ENCODE measurements at regions not wholly inside any gene's neighbourhood (a gene's known extent, or its start where the extent isn't known, plus 50 kb on each side); places are given as distances from the start of the nearest gene placed in this dataset.

DNA sequence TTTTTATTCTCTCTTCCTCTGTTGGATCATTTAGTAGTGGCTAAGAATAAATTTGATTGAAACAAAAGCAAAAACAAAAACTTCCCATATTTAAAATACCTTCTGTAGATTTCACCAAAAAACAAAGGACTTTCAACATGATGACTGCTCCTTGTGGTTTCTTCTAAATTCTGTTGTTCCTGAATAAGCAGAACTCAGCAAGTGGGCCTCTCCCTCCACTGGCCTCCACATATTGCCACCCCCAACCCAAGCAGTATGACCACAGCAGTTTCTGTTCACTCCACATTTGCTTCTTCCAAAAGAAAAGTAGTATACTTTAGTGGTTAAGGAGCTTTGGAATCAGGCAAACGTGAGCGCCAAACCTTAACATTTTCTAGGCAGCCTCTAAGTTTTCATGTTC, 114.7 kb downstream of the COX18 start (continued):
- no peak for TF ChIP-seq MED1 (CRISPR knock-in tag; IDR thresholded peaks at IDR 0.05; ENCODE audit: borderline replicate concordance)
- no peak for TF ChIP-seq ETV1 (tag; conservative IDR thresholded peaks at IDR 0.05; ENCODE audit: low read depth)
- no peak for TF ChIP-seq MEF2D (tag; conservative IDR thresholded peaks at IDR 0.05; ENCODE audit: low read depth)
- TF ChIP-seq ZNF75A (CRISPR knock-in tag; IDR thresholded peaks at IDR 0.05) = no peak
- TF ChIP-seq ZNF644 (tag; IDR thresholded peaks at IDR 0.05; ENCODE audit: low read depth) = no peak
- TF ChIP-seq ZNF436 (CRISPR knock-in tag; IDR thresholded peaks at IDR 0.05) = no peak
- no peak for TF ChIP-seq TRIM24 (IDR thresholded peaks at IDR 0.05)
- TF ChIP-seq, protein P1, sequence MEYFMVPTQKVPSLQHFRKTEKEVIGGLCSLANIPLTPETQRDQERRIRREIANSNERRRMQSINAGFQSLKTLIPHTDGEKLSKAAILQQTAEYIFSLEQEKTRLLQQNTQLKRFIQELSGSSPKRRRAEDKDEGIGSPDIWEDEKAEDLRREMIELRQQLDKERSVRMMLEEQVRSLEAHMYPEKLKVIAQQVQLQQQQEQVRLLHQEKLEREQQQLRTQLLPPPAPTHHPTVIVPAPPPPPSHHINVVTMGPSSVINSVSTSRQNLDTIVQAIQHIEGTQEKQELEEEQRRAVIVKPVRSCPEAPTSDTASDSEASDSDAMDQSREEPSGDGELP (CRISPR knock-in tag; IDR thresholded peaks at IDR 0.05; ENCODE audit: borderline replicate concordance) = no peak
- no peak for TF ChIP-seq ZNF740 (CRISPR knock-in tag; IDR thresholded peaks at IDR 0.05)
- TF ChIP-seq ZNF740 (tag; IDR thresholded peaks at IDR 0.05) = no peak
- no peak for TF ChIP-seq ZKSCAN3 (CRISPR knock-in tag; IDR thresholded peaks at IDR 0.05)

DNA sequence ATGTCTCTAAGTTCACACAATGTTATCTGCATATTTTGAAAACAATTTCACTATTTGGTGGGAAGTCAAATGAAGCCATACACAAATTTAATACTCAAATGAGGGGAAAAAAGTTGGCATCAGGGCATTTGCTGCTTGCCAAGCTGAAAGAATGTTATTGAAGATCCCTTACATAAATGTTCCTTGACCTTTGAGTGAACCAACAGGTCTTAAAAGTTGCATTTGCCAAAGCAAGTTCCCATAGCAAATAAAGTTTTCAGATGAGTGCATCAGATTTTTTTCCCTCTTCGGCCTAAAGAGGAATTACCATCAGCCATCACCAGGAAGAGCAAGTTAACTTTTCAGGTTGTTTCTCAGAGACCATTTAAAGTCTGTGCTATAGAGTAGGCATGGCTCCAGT, 115.9 kb downstream of the COX18 start:
- FAIRE-seq (no peak), DNase-seq (ENCODE audit: extremely low read depth in 1 of 4, low spot score in 3 of 4) (no peak), ATAC-seq (no peak)
- Histone ChIP-seq H3K9me3 (replicated peaks; ENCODE audit: control insufficient read depth, insufficient read depth, low read depth, low read length) (no peaks in the 10 kb centered on the region), H3K27ac (ENCODE audit: extremely low read depth, low read depth, low read length) (no peak overlapping the region), H3K9me1 (ENCODE audit: control insufficient read depth, insufficient read depth, low read length) (no peaks in the 10 kb centered on the region), H3K4me3 (no peak overlapping the region), H3K79me2 (ENCODE audit: control insufficient read depth, insufficient read depth, low read length) (no peaks in the 10 kb centered on the region), H3K36me3 (ENCODE audit: control insufficient read depth, insufficient read depth, low read length) (no peaks in the 10 kb centered on the region), H3K9ac (ENCODE audit: insufficient read depth in 1 of 2, low read depth in 2 of 2, low read length in 2 of 2) (no peak overlapping the region), H2AFZ (ENCODE audit: low read depth, low read length) (no peak overlapping the region), H3K27me3 (ENCODE audit: control insufficient read depth in 2 of 2, insufficient read depth in 2 of 2, low read length in 2 of 2) (no peaks in the 10 kb centered on the region), H4K20me1 (replicated peaks; ENCODE audit: control insufficient read depth, insufficient read depth, low read length) (no peaks in the 10 kb centered on the region), H3K4me2 (ENCODE audit: insufficient read depth, low read length) (no peak overlapping the region), H3K4me1 (replicated peaks in 1 of 2; ENCODE audit: control insufficient read depth in 2 of 2, insufficient read depth in 2 of 2, low read length in 2 of 2) (no peaks in the 10 kb centered on the region)
- POLR2A ChIA-PET = interaction anchor here (0.6 kb wide), 1 partner anchor 18 kb away, joined by 3 read pairs; no protein-coding TSS in a partner anchor
- intact Hi-C loops (cut with micrococcal nuclease) (no loop called here), in situ Hi-C loops (cut with MboI) (no loop called here)
- no TSS peak for BruUV-seq (replicated peaks)
- CTCF ChIA-PET (ENCODE audit: low intra/inter-chr PET ratio) = no interaction called here
- no peak for TF ChIP-seq LARP7 (IDR thresholded peaks at IDR 0.05)
- TF ChIP-seq FOXK2 (conservative IDR thresholded peaks at IDR 0.05 in 1 of 2, IDR thresholded peaks at IDR 0.05 in 1 of 2; ENCODE audit: low read depth in 2 of 2) = no peak
- no peak for TF ChIP-seq RBM39 (optimal IDR thresholded peaks at IDR 0.05; ENCODE audit: low read depth, low read length)
- TF ChIP-seq PATZ1 (CRISPR knock-in tag; IDR thresholded peaks at IDR 0.05; ENCODE audit: borderline replicate concordance) = no peak
- no peak for TF ChIP-seq ASH1L (IDR thresholded peaks at IDR 0.05; ENCODE audit: borderline replicate concordance, low read depth, partially characterized antibody)
- TF ChIP-seq NFATC3 (IDR thresholded peaks at IDR 0.05) = no peak
- no peak for TF ChIP-seq ZNF76 (CRISPR knock-in tag; IDR thresholded peaks at IDR 0.05; ENCODE audit: borderline replicate concordance)
- no peak for TF ChIP-seq KLF16 (IDR thresholded peaks at IDR 0.05)
- no peak for TF ChIP-seq CBFA2T3 (IDR thresholded peaks at IDR 0.05)
- 12% methylated on average over 1 of the region's 1 CpG for WGBS (ENCODE audit: insufficient coverage, low coverage, missing lambda C conversion rate)
